Stimulated activated CD4-positive, alpha-beta T cell treated with anti-CD3 and anti-CD28 coated beads, TNF-alpha, amount 100 ng/mL, for 48 hours (primary cell): ENCODE measurements at regions not wholly inside any gene's neighbourhood (a gene's known extent, or its start where the extent isn't known, plus 50 kb on each side); places are given as distances from the start of the nearest gene placed in this dataset.

Experiments used
- DNase-seq, 3 donors: peaks; one replicate each; pipeline ENCODE4 v3.0.0-alpha.2; 2020; ENCODE audit warnings: low read depth in 3 of 3

DNA sequence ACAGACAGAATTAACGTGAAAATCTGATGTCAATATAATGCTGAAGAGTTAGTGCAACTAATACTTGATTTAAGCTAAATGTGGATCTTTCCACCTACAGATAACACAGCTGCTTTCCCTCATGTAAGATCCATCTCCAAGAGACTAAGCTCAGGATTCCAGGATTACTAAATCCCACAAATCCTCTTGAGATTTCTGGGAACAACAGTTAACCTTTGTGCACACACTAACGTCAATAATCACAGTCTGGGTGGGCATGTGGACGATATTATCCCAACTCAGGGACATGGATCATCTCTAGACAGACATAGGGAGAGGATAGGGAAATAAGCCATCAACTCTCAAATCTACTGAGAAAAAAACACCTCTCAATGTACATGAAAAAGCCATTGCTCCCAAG is 432.6 kb downstream of the SATB2 start:
- DNase-seq, result no peak

DNA sequence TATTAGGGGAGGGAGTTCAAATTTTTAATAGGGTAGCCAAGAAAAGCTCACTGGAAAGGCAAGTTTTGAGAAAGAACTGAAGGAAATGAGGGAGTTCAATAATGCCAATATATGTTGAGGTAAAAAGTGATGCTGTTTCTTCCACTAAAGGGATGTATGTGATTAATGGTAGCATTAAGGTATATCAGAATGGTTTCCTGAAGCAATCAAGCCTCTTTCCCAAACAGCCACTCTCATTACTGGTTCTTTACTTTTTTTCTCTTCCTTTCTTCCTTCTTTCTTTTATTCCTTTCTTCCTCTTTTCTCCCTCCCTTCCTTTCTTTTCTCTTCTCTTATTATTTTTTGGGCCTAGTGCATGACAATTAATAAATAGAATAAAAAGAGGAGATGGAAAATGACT is 433.5 kb downstream of the SATB2 start:
- no peak for DNase-seq

DNA sequence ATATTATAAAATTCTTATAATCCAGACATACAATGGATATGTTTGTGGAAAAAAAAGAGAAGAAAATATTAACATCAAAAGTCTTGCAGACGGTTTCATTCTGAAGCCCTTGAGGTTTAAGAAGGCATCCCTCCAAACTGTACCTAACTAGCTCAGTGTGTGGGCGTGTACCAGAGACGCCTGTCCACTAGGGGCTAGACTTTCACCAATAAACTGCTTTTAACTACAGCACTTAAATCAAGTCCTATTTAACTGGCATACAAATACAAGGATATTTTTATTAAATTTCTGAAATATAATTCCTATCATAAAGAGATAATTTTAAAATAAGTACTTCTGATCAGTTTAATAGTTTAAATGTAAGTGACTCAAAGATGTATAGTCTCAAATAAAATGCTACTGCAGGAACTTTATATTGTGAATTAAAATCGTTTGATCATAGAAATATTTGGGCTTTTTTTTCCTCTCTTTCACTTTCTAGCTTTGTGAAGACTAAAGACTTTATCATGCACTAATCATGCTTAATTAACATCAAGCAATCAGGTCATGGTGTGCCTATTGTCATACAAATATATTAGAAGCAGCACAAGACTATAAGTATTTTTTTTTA is 437.7 kb downstream of the SATB2 start:
- no peak for DNase-seq

- no peak for DNase-seq
Measured at GRCh38 chr2:199018826-199019225, 438.9 kb downstream of the SATB2 start.

DNA sequence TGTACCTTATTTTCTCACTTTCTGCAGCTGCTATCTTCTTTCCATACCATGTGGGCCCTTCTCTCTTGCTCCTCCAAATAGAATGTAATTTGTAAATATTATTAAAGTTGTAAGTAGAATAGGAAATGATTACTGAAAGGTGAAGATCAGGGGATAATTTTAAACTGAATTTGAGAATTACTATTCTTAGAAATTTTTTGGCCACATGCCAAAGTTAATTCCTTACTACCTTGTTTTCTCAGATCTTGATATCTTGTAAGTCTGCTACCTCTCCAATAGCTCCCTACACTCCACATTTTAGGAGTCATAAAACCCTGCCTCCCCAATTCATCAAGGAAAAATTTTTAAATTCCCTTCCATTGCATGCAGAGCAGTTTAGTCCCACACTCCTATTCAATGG is 442.7 kb downstream of the SATB2 start:
- DNase-seq, result no peak

DNA sequence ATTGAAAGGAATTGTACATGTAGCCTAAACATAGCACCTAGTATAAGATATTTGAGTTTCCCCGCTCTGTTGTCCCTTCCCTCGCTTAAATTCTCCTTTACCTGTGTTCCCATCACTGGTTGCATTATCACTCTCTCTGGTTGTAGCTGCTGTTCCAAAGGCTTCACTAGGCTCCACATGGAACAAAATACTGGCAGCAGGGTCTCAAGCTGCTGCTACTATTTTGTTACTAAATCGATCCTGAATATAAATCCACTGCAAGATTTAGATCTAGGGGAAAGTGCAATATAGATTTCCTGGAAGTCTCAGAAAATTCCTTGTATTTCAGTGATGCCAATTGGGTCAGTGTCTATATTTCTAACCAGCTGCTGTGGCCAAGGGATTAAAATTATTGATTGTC is 443.5 kb downstream of the SATB2 start:
- DNase-seq, result no peak

GRCh38 chr2:199011908-199012307 is 445.8 kb downstream of the SATB2 start:
- no peak for DNase-seq

DNA sequence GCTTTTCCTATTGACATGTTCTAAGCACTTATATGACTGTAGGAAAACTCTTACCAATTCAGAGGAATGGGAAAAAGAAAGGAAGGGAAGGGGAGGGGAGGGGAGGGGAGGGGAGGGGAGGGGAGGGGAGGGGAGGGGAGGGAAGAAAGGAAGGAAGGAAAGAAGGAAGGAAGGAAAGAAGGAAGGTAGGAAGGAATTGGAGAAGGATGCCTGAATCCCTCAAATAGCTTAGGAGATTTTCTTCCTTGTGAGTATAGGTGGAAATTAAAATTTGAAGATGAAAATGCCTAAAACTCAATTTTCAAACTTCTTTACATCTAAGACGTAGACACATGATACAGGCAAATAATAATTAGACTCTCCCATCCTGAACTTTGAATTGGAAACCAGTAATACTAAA is 463.1 kb downstream of the SATB2 start:
- DNase-seq, result no peak

GRCh38 chr2:198991431-198991830 is 466.3 kb downstream of the SATB2 start:
- no peak for DNase-seq

DNA sequence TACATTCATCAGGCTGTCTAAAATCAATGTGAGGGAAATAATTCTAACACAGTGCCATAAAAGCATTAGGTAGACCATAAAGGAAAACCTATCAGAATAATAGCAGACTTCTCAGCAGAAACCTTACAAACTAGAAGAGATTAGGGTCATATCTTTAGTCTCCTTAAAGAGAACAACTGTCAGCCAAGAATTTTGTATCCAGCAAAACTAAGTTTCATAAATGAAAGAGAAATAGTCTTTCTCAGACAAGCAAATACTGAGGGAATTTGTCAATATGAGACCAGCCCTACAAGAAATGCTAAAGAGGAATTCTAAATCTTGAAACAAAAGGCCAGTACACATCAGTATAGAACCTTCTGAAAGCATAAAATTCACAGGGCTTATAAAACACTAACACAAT is 482.0 kb downstream of the SATB2 start:
- DNase-seq, result no peak

DNA sequence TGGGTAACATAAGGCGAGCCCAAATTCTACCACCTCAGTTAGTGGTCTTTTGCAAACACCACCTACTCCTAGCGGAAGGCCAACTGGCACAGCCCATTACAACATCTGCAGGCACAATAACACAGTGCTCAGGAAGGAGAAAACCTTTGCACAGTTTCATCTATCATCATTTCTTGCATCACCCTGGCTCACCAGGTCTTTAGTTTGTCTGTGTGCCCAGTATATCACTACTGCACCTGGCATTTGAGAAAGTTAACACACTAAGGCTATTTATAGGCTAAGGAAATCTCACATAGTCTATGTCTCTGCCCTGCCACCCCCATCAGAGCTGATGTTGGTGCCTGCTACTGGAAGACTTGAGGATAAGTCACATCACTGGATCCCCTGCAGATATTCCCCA is 484.0 kb downstream of the SATB2 start:
- no peak for DNase-seq

- DNase-seq, result no peak
Measured at GRCh38 chr2:198973181-198973580, 484.6 kb downstream of the SATB2 start.

DNA sequence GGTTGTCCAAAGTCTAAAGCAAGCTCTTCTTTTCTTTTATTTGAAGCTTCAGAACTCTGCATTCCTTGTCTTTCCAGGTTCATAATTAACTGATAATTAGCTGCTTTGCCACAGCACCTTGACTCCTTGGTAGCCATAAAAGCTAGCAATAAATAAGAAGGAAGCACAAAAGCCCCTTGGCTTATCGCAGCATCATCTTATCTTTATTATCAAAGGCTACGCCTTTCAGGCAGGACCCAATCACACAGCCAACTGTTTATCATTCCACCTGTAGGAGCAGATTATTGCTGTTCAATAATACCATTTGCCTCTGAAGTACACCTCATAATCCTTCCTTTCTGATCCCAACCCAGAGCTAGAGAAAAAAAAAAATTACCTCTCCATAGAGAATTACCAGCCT is 489.2 kb downstream of the SATB2 start:
- DNase-seq, result no peak

GRCh38 chr2:198966269-198966668 is 491.5 kb downstream of the SATB2 start:
- DNase-seq, result no peak

- no peak for DNase-seq
Measured at GRCh38 chr2:198961547-198961946, 496.2 kb downstream of the SATB2 start.

GRCh38 chr2:198957181-198957580 is 500.6 kb downstream of the SATB2 start:
- no peak for DNase-seq

DNA sequence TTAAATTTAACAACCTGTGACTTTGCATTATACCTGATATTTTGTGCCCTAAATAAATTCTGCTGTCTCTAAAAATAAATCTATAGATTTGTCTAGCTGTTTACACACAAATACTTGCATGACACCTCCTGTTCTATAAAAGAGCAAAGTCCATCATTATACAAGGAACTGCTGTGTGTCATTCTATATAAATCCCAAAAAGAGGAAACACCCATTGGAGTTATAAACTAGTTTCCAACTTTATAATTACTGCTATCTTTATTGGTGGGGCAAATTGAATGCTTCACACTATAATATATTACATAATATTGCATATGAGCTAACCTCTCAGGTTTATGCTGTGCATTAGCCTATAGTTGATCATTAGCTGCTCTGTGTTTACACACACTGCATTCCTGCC is 504.4 kb downstream of the SATB2 start:
- no peak for DNase-seq

GRCh38 chr2:198950803-198951202 is 506.9 kb downstream of the SATB2 start:
- DNase-seq, result no peak

GRCh38 chr2:198945496-198945895 is 512.2 kb downstream of the SATB2 start:
- DNase-seq, result no peak

- DNase-seq, result no peak
Measured at GRCh38 chr2:198930170-198930569, 527.6 kb downstream of the SATB2 start.

DNA sequence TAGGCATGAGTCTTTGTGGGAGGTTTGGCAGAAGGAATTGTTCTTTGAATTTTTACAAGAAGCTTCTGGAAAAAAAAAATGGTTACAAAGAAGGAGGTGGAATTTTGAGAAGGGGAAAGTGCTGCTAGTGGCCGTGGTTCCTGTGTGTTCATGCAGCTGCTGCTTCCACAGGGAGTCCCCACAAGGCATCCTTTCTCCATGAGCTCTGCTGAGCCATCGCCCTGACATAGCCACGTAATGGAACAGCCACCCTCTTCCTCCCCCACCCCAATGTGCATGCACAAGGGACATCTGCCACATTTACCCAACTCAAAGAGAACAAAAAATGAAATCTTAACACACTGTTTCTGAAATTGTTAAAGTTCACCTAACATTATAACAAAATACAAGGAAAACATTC is 529.7 kb downstream of the SATB2 start:
- DNase-seq, result no peak

GRCh38 chr2:198917926-198918720 is 539.6 kb downstream of the SATB2 start:
- no peak for DNase-seq

DNA sequence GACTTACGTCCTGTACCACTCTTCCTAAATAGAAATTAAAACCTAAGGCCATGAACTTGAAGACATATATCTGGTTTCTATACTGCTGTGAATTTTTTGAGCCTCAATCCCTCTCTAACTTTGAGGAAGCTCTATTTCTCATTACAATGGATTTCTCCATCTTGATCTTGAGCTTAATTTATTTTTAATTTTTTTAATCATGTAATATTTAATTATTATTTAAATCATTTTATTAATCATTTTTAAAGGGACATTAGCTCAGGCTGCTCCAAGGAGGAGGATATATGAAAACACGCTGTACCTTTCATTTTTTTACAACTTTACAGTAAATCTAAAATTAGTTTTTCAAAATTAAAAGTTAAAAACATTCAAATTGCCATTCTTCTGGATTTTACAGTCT is 540.5 kb downstream of the SATB2 start:
- no peak for DNase-seq
